ENCODE measurements at regions not wholly inside any gene's neighbourhood (a gene's known extent, or its start where the extent isn't known, plus 50 kb on each side); places are given as distances from the start of the nearest gene placed in this dataset.

- peak; percentile 26 for DNase-seq
These were observed 209.0 kb downstream of the JCAD start for GRCh38 chr10:29850371-29850770.

DNA sequence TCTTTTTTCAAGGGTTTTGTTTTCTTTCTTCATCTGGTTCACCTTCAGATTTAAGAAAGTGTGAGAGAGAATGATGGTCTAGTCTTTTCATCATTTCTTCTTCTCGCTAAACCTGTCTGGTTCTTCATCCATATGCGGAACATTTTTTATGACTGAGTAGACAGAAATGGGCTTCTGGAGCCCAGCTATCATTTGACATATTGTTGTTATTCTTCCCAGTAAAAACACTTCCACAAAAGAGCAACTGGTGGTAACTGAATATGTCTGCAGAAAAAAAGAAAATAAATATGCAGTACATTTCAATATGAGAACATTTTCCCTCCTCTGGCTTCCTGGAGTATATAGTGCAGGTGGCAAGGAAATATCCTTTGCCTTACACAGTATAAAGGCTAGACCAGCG is 209.5 kb downstream of the JCAD start:
- DNase-seq = peak; percentile 14

GRCh38 chr10:29849126-29849833 is 210.1 kb downstream of the JCAD start:
- peak; percentile 83 for DNase-seq

DNA sequence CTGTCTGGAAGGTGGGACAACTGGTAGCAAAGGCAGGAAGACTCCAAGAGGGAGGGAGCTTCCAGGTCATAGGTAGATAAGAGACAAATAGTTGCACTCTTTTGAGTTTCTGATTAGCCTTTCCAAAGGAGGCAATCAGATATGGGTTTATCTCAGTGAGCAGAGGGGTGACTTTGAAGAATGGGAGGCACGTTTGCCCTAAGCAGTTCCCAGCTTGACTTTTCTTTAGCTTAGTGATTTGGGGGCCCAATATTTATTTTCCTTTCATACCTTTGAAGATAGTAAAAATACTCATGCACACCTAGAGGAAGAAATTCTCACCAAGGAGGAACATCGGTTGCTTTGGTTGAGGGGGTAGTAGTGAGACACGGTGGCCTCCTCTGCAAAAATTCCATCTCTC is 212.1 kb upstream of the SVIL start:
- DNase-seq = no peak

- DNase-seq = no peak
These were observed 210.4 kb upstream of the SVIL start for GRCh38 chr10:29845166-29845565.

DNA sequence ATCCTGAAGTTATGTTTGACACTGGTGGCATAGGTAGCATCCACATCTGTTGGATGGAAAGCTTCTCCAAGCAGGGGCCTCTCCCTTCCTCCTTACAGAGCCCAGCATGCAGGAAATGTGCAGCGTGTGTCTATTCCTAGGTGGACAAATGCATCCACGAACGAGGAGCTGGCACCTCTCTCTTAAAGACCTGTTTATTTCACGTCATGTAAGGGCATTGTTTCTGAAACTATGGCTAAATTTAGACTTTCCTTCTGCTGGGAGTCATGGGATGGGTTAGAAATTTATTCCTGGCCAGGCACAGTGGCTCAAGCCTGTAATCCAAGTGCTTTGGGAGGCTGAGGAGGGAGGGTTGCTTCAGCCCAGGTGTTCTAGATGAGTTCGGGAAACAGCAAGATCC is 208.4 kb upstream of the SVIL start:
- DNase-seq = no peak

DNA sequence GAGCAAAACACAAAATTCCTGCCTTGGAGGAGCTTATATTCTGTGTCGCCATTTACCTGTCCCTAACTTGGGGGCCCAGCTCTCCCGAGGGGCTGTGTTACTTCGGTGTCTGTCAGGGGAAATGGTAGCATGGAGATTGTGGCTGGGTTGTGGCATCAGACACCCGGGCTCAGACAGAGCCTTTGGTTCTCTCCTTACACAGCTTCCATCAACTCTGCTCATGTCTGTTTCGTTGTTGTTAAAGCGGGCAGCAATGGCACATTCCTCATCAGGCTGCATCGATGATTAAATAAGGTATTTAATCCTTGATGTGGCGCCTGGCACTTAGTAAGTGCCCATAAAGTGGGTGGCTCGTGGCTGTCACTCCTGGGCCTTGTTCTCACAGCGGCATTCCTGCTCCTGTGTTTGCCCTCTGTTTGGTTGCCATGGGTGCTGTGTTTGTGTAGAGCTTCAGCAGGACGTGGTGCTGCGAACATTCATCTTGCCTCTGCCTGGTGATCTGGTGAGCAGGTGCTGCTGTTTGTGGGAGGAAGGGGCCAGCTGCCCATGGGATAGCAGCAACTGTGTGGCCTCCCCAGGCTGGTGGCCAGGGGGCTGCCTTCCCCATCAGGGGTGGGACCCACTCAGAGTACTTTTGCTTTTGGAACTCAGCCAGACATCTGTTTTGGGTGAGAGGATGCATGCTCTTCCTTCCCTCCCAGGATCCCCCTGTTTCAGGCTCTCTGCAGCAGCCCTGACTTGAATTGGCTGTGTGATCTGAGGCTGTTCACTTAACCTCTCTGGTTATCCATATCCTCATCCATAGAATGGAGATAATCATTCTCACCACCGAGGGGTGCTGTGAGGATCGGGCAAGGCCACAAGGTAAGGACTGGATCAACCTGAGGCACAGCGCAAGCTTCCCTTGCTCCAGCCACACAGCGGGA is 207.2 kb upstream of the SVIL start:
- DNase-seq = peak; percentile 68

GRCh38 chr10:29840516-29841276 is 205.9 kb upstream of the SVIL start:
- DNase-seq = no peak

DNA sequence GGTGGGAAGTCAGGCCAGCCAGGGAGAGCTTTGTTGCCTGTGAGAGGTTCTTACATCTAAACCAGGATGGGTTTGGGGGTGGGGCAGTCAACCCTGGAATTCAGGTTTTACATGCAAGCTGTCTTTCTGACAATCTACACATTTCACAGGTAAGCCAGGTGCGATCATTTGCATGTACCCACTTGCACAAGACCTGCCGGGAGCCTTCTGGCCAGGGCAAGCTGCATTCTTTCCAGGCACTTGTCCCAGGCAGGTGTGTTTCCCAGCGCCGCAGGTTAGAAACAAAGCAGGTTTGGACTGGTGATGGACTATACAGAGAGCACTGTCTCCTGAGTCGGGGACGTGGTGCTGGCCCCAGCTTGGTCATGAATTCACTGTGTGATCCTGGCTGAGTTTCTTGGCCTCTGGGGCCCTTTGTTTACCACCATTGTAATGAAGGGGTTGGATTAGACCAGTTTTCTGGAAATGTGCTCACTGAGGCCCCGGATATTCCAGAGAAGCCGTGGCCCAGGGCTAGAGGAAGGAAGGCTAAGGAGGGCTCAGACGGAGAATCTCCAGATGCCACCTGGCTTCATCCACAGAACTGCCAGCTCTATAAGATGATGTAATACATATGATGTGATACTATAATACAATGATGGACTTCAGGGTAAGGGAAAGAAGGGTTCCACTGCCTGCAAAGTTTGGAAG is 205.2 kb upstream of the SVIL start:
- no peak for DNase-seq

DNA sequence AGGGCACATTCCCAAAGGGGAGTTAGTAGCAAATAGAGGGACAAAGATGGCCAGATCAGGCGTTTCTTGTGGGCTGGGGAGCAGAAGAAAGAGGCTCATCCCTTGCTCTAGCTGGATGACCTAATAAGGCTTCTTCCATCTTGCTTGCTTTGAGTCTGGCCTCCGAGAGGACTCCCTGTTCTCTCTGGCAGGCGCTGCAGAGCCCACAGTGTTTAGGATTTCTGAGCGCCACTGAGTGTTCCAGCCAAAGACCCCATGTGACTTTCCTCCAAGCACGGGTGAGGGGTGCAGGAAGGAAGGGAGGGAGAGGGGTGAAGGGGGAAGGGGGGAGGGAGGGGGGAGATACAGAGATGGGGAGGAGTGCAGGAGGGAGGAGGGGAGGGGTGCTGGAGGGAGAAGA is 203.8 kb upstream of the SVIL start:
- no peak for DNase-seq

DNA sequence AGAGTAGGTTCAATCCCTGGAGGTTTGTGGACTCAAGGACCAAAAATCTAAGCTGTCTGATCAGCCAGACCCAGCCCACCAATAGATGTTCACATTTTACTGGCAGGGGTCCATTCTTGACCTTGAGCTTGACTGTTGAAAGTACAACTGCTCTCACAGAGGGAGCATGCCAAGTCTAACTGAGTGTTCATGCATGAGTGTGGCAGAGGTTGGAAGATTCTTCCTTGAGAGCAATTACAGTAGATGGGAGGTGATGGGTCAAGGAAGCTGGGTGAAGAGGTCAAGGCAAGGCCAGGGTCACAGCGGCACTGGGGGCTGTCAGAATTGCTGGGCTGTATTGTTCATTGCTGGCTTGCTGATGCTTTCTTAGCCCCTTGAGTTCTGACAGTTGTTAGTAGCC is 202.8 kb upstream of the SVIL start:
- DNase-seq = no peak

DNA sequence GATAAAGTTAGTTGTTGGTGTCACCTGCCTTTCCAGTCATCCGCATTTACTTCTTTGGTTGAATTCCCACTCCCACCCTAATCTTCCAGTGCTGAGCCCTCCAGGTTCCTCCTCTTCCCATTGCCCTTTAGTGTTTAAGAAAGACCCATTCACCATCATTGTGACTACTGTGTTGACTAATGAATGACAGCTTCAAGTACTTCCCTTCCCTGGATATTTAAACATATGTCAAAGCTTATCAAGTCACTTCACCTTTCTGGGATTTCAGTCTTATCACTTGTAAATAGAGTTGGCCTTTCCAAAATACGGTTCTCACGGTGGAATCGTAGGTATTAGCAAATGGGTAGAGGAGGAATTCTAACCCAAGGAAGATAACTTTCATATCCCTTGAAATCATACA is 201.6 kb upstream of the SVIL start:
- DNase-seq = no peak

GRCh38 chr10:29835055-29835454 is 200.3 kb upstream of the SVIL start:
- DNase-seq = no peak

DNA sequence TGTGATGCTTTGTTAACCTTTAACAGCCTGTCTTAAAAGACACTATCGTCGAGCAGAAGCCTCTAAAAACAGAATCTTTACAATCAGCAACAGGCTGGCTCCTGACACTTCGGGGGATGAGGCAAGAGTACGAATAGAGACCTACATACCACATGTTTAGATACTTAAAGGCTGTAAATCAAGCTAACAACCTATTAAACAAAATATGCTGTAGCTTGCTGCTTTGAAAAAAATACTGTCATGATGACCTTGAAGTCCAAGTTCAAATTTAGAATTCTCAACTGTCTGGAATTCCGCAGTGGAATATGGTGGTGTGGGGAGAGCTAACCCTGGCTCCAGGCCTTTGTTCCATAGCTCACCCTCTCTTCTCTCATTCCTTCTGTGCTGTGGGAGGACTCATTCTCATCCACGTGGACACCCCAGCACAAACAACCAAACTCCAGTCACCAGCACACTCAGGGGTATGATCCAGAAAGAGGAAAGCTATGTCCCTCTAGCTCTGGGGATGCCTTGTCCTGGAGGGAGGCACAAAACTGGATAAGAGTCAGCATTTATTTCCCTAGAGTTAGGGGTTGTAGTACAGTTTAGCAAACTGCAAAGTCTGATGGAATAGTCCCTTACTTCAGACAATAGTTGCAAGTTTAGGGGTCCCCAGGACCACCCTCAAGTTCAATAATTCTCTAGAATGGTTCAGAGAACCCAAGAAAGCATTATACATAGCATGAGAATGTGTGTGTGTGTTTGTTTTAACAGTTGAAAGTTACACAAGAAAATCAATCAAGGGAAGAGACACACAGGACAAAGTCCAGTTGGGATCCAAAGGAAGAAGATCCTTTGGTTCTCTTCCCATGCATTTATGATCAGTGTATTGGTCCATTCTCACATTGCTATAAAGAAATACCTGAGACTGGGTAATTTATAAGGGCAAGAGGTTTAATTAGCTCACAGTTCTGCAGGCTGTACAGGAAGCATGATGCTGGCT is 196.1 kb upstream of the SVIL start:
- DNase-seq = no peak

- no peak for DNase-seq
These were observed 195.0 kb upstream of the SVIL start for GRCh38 chr10:29829776-29830175.

- DNase-seq = peak; percentile 41
These were observed 194.2 kb upstream of the SVIL start for GRCh38 chr10:29828956-29829355.

GRCh38 chr10:29828440-29828894 is 193.7 kb upstream of the SVIL start:
- peak; percentile 65 for DNase-seq

GRCh38 chr10:29827512-29827911 is 192.7 kb upstream of the SVIL start:
- no peak for DNase-seq

DNA sequence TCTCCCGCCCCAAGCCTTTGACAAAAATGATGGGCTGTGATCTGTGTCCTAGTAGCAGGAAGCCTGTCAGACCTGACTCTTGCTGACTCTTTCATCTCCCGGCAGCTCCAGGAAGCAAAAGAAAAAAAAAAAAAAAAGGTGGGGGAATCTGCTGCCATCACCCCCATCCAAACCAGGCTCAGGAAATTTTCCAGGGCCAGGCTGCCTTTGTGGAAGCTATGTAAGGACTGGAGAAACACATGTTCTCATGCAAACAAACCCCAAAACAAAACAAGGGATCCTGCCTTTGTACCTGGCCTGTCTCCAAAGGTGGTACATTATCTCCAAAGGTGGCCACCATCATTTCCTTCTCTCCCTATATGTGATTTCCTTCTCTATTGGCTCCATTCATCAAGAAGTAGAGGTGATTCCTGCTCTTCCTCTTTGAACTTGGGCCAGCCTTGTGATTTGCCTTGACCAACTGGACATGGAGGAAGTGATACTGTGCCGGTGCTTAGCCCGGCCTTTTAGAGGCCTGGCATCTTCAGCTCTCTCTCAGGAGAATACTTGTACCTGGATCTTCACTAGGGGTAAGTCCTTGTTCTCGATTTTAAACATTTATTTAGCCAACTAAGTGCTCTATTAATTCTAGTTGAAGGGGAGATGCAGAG is 192.2 kb upstream of the SVIL start:
- peak; percentile 58 for DNase-seq

DNA sequence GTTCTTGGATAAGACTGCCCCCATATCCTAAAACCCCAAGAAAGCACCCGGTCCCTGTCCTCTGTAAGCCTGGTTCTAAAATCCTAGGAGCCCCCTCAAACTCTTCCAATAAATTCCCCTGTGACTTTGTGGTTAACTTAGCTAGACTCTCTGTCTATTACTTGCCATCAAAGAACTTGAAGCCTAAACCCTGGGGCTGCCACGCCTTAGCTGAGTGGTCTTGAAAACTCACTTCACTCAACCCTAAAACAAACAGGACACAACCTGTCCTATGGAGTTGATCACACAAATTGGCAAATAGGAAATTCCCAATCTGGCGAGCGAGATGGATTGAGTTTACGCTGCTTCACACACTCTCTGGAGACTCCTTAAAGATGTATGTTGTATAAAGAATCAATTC is 191.4 kb upstream of the SVIL start:
- DNase-seq = no peak
